ENCODE measurements at regions not wholly inside any gene's neighbourhood (a gene's known extent, or its start where the extent isn't known, plus 50 kb on each side); places are given as distances from the start of the nearest gene placed in this dataset.

- TF ChIP-seq, protein P1, sequence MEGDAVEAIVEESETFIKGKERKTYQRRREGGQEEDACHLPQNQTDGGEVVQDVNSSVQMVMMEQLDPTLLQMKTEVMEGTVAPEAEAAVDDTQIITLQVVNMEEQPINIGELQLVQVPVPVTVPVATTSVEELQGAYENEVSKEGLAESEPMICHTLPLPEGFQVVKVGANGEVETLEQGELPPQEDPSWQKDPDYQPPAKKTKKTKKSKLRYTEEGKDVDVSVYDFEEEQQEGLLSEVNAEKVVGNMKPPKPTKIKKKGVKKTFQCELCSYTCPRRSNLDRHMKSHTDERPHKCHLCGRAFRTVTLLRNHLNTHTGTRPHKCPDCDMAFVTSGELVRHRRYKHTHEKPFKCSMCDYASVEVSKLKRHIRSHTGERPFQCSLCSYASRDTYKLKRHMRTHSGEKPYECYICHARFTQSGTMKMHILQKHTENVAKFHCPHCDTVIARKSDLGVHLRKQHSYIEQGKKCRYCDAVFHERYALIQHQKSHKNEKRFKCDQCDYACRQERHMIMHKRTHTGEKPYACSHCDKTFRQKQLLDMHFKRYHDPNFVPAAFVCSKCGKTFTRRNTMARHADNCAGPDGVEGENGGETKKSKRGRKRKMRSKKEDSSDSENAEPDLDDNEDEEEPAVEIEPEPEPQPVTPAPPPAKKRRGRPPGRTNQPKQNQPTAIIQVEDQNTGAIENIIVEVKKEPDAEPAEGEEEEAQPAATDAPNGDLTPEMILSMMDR (IDR thresholded peaks at IDR 0.05) = no peak
- no peak for TF ChIP-seq POLR2A (IDR thresholded peaks at IDR 0.05)
- no peak for TF ChIP-seq EP300 (IDR thresholded peaks at IDR 0.05)
- no peak for TF ChIP-seq POLR2AphosphoS5 (IDR thresholded peaks at IDR 0.05)
Measured at GRCh38 chr6:56751604-56752003, 108.9 kb upstream of the DST start.
